T1000 (cell line): ENCODE measurements at regions not wholly inside any gene's neighbourhood (a gene's known extent, or its start where the extent isn't known, plus 50 kb on each side); places are given as distances from the start of the nearest gene placed in this dataset.

Experiments
- DNase-seq: peaks from one replicate; lab custom pipeline; 2025; ENCODE audit warnings: mixed read lengths; lab: John Stamatoyannopoulos, UW

DNA sequence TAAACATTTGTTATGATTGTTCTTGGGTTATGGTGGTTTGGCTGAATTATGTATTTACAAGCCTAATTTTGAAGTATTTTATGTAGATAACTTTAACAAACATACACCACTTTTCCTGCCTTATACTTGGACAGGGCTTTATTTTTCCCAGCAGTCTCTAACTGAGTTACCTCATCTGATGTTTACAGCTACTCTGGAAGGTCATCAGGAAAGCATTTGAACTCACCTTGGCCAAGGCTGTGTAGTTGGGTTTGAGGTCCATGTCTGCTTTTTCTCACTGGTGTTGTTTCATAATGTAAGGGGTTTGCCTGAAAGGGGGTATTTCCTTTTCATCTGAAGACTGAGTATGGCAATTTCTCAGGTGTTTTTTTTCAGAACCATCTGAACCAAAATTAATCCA, 193.5 kb downstream of the RWDD3 start:
- no peak for DNase-seq

- DNase-seq = no peak
Observed at GRCh38 chr1:95431235-95431634, 197.2 kb downstream of the RWDD3 start.

GRCh38 chr1:95435611-95436010, 201.6 kb downstream of the RWDD3 start:
- DNase-seq = no peak

DNA sequence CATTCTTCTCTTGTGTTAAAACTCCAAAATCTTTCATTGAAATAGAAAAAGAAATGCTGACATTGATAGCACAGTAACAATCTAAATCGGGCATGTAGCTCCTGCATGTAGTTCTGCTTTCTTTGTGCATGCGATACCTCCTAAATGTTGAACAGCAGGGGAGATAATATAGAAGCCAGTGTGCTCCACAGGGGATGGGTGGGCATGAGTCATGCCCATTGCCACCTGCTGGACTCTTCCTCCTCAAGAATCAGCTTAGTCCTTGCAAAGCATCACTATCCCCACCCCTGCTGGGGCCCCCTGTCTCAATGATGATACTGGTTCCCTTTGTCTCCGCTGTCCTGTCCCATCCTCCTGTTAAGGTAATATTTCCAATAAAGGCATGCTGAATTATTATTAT, 203.0 kb downstream of the RWDD3 start:
- no peak for DNase-seq

- DNase-seq = no peak
Observed at GRCh38 chr1:95437781-95438180, 203.8 kb downstream of the RWDD3 start.

GRCh38 chr1:95438218-95438948, 204.4 kb downstream of the RWDD3 start:
- DNase-seq = no peak

- DNase-seq = no peak
Observed at GRCh38 chr1:95440511-95440910, 206.5 kb downstream of the RWDD3 start.

DNA sequence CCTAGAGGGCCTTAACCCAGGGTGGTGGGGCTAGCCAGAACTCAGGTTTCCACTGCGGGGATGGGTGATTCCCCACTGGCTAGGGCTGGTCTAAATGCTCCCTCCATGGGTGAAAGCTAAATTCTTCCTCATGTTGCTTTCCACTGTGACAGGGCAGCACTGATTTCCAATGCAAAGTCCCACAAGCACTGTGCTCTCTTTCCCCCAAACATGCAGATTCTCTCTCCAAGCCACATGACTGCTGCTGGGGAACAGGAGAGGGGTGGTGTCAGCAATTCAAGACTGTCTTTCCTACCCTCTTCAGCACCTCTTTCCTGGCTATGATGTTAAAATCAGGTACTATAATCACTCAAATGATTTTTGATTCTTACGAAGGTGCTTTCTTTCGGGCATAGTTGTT, 215.5 kb downstream of the RWDD3 start:
- DNase-seq = no peak

GRCh38 chr1:95451054-95451453, 217.0 kb downstream of the RWDD3 start:
- DNase-seq = no peak

DNA sequence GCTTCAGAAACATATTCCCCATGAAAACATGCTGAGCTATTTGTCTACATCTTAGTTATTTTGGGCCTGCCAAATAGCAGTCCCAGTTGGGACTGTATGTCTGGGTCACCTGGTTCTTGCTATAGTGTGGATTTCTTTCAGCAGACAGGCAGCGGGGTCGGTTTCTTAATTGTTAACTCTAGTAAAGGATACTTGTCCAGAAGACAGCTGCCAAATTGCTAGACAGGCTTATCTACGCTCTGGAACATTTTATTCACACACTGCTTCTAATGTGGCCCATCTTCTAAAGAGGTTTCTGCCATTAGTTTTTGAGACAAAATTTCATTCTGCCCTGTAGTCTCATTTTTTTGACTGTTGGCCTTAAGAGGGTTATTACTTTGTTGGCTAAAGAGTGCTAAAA, 217.9 kb downstream of the RWDD3 start:
- no peak for DNase-seq

DNA sequence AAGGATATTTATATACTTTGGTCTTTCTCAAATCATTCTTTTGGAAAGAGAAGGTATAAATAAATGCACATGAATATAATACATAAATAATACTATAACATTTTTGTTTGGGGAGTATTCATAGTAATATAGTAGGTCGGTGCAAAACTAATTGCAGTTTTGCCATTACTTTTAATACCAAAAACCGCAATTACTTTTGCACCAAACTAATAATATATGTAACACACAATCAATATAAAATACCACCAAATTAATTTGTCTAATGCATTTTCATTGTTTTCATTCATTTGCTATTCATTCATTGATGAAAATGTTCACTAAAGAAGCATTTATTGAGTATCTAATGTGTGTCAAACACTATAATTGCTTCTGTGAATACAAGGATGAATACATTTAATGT, 219.0 kb downstream of the RWDD3 start:
- no peak for DNase-seq

DNA sequence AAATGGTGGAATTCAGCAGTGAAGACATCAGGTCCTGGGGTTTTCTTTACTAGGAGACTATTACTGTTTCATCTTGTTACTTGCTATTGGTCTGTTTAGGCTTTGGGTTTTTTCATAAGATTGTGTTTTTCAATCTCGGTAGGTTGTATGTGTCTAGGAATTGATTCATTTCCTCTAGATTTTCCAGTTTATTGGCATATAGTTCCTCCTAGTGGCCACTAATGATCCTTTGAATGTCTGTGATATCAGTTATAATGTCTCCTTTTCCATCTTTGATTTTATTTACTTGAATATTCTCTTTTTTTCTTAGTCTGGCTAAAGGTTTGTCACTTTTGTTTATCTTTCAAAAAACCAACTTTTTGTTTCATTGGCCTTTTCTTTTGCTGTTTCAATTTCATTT, 233.0 kb downstream of the RWDD3 start:
- DNase-seq = no peak

DNA sequence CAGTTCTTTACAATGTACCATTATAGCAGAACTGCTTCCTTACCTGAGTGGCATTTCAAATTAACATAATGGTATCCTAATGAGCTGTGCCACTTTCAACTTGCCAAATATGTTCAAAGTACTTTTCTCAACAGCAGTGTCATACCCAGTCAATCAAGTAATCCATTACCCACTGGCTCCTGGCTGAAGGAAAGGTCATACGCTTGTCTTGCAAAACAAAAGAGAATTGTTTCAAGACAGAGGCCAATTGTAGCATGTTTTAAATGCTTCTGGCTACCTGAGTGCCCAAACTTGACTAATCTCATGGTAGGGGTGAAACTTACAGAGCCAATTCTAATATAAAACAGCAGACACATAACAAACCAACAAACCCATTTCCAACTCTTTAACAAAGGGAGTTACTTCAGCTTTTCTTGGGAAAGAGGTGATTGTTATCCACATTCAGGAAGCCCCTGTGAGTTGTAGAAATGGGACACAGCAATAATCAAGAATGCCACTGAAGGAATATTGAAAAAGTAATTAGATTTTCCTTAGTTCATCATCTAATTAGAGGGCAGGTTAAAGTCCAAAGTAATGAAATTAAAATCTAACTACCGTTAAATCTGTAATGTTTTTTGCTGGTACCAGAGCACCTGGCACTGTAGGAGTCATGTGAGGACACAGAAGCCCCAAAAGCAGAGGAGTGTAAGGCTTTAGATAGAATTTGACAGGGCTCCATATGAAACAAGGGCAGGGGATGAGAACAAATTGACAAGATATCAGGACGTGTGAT, 241.9 kb downstream of the RWDD3 start:
- no peak for DNase-seq

DNA sequence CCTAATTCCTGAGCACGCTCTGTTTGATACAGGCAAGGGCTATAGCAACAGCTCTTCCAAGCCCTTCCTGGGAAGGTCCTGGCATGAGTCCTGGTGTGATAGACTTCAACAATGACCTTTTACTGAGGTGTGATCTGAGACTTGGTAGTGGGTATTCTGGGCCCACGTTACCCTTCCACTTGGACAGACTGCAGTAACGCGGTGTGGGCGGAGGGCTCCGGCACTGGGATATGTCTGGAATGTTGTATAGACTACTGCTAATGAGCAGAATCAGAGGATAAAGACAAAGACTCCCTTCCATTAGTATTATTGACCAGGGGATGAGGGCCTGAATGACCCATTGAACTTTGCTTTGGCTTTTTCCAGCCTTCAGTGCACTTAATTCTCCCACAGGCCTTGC, 262.3 kb downstream of the RWDD3 start:
- no peak for DNase-seq

DNA sequence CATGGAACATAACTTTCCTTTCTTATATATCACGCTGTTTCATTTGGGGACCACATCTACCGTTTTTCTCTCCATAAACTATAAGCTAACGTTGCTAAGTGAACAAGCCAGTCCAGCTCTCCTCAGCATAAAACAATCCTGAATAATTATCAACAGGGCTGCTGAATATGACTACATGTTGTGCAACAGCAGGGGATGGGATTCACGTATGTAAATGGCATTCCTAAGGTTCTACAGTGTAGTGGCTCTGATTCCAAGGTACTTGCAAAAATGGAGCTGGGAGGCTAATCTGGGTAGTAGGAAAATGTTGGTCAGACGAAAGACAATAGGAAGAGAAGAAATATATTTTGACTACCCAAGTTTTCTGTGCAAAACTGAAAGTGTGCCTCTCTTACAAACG, 262.8 kb downstream of the RWDD3 start:
- DNase-seq = no peak

GRCh38 chr1:95497566-95497965, 263.6 kb downstream of the RWDD3 start:
- DNase-seq = no peak

- no peak for DNase-seq
Observed at GRCh38 chr1:95503278-95504030, 269.4 kb downstream of the RWDD3 start.

DNA sequence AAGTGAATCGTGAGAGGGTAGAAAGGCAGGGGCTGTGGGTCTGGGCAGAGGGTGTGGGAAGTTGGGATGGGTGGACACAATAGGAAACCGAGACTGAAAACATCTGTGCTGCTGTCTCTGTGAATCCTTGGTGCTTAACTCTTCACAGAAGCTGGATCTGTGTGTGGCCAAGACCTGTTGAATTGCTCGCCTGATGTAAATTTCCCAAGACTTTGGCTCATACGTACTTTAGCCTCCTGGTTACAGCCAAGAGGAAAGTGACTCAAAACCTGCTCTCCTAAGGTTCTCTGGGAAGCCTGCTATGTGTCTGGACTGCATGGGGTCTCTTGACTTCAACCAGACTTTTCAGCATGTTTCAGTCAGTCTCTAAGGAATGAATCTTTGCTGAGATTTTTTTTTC, 270.3 kb downstream of the RWDD3 start:
- DNase-seq = no peak

DNA sequence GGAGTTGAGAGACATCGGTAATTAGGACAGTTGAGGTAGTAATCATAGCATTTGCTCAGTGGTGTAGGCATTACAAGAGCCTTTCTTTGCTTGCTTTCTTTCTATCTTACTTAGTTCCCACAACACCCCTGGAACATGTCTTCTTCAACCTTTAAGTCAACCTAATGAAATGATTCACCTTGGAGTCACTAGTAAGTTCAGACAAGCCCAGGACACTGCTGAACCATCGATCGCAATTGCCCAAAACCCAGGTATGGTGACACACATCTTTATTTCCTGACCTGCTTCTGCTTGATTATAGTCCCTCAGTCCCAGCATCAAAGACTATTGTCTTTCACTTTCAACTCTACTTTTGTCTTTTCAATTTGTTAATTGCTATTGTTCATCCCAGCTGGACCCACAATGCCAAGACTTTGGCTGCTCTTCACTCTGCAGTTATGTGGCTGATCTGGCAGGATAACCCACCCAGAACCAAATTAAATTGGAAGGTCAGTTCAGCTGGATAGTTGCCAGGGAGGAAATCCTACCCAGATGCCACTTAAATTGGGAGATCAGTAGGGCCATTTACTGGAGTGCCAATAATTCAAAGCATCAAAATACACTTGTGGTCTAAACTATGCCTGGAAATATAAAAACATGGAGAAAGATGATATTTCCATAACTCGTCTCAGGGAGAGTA, 272.9 kb downstream of the RWDD3 start:
- no peak for DNase-seq

GRCh38 chr1:95509989-95510388, 276.0 kb downstream of the RWDD3 start:
- no peak for DNase-seq

- no peak for DNase-seq
Observed at GRCh38 chr1:95512925-95513324, 278.9 kb downstream of the RWDD3 start.

GRCh38 chr1:95517506-95517905, 283.5 kb downstream of the RWDD3 start:
- DNase-seq = no peak
